GM18505 (cell line): ENCODE measurements at regions not wholly inside any gene's neighbourhood (a gene's known extent, or its start where the extent isn't known, plus 50 kb on each side); places are given as distances from the start of the nearest gene placed in this dataset.

Source experiments
- ATAC-seq: cut with Tn5 transposase; IDR thresholded peaks from one replicate; pipeline ENCODE4 v1.9.1; 2021; ENCODE audit not compliant: unreplicated experiment
- POLR2A ChIP-seq: IDR thresholded peaks from 4 replicates; pipeline ENCODE4 v1.6.1; 2011; ENCODE audit warnings: borderline replicate concordance; ENCODE audit not compliant: insufficient read depth, insufficient read length; ENCODE audit errors: extremely low read depth

DNA sequence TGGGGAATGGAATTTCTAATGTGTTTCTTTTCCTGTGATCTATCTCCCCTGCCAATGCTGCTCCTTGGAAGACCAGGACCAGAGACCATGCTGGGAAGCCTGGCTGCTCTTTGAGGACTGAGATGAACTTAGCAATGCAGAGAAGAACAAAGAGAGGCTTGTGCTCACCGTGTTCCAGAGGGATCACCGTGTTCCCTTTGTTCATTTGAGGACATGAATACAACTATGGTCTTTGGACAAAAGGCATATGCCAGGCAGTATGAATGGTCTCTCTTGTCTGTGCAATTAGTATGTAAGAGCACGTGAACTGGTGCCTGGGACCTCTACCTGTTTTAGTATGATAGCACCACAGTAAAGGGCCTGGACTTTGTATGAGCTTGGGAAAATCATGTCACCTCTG is 139.9 kb downstream of the TDRD15 start:
- TF ChIP-seq POLR2A, result no peak

DNA sequence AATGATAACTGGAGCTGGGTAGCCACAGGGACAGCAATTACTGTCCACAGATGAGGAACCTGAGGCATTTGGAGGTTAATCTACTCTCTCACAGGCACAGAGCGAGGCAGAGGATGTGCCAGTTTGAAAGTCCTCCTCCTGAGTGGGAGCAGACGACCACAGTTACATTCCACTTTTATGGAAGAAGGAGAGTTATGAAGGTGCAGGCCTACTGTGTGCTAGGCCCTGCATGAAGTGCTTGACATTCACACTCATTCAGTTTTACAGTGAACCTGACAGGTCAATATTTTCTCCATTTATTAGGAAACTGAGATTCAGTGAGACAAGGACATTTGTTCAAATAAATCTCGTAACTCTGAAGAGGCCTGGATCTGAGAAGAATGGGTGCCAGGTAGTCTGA is 142.0 kb downstream of the TDRD15 start:
- ATAC-seq, result no peak
- TF ChIP-seq POLR2A, result no peak

More for the DNA sequence above, 139.9 kb downstream of the TDRD15 start:
- ATAC-seq, result no peak

DNA sequence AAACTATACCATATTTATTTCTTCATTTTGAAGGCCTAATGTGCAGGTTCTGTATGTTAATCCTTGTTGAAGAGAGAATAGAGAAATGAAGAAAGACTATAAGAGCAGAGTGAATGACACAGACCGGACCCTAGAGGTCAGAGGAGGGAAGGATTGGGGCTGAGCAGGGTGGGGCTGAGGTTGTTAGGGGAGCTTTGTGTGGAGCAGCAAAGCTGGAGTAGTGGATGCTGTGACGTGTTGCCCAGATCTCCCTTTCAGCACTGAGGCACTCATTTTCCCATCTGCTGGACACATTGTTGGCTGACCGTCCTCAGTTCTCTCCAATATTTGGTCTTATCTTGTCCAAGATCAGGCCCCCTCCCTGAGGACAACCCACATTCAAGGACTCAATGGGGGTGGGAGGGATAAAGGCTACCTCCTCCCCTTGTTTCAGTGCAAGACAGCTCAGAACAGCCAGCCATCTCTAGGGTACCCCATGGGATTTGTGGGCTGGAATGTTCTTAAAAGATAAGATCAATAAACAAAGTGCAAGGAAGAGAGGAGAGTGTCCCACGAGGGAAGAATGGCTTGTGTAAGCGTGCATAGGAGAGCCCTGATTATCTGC is 143.6 kb downstream of the TDRD15 start:
- ATAC-seq, result no peak

DNA sequence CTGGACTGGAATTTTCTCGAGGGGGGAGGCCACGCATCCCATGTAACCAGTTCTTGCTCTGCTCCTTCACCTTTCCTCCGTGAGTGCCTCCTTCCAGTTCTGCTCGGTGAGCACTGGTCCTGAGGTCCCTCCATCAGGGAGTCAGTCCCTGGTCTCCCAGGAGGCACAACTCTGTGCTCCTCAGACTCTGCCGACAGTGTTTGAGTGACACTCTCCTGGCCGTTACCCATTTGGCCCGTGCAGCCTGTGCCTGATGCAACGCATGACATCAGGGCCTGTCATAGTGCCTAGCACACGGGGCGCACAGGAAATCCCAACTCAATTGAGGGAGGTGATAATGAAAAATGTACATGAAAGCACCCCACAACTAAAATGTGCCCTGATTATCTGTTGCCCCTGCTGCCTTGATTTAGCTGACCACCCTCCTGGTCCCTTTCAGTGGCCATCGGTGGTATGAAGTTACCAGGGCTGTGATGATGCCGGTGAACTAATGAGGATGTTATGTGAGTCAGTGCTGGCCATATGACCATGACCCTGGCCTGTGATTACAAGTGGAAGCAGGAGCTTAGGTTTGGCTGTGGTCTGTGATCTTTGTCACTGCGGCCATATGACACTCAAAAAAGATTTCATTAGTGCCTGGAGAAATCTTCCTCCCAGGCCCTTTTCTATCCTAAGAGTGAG is 144.6 kb downstream of the TDRD15 start:
- no peak for TF ChIP-seq POLR2A
- no peak for ATAC-seq

More for the DNA sequence above, 143.6 kb downstream of the TDRD15 start:
- no peak for TF ChIP-seq POLR2A

DNA sequence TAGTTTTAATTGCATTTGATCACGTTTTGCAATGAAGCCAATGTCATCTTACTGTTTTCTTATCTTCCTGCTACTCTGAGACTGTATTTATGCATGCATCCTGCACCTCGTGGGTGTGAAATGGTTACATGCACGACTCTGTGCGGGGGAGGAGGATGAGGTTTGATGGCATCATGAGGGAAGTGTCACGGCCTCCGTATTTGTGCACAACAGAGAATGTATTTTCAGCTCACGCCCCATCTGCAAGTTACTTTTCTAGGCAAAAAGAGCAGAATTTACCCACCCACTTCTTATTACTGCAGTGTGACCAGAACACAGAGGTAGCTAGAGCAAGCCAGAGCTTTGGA is 145.1 kb downstream of the TDRD15 start:
- TF ChIP-seq POLR2A, result no peak
- no peak for ATAC-seq

DNA sequence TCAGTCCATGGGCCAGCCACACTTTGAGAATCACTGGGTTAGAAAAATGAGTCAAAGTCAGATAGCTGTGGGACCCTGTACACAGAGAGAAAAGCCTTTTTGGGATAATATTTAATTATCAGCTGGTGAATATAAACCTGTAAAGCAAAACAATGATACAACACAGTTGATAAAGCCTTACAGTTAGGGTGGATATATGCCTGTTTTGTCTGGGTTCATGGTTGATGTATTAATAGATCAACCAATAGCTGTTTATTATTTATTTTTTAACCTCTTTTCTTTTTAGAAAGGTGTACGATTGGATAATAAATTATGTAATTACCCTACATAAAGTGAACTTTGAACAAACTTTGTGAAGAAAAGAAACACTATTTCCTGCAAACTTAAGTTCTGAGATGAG is 145.6 kb downstream of the TDRD15 start:
- ATAC-seq, result no peak
- TF ChIP-seq POLR2A, result no peak

DNA sequence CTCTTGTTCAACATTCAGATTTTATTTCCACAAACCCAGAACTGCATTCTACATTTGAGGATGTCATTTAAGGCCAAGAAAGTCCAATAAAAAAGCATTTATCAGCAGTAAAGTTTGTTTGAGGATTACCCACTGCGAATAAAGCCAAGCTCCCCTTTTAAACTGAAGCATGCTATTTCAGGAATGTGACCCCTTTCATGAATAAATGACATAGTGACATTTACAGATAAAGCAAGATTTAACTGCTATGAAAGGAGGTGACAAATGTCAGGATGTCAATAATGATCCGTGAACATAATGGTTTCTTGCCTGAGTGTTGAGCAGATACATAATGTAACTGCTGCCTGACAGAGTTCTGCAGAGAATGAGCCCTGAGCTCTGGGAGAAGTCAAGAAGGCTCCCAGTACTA is 146.3 kb downstream of the TDRD15 start:
- no peak for TF ChIP-seq POLR2A
- ATAC-seq, result no peak

DNA sequence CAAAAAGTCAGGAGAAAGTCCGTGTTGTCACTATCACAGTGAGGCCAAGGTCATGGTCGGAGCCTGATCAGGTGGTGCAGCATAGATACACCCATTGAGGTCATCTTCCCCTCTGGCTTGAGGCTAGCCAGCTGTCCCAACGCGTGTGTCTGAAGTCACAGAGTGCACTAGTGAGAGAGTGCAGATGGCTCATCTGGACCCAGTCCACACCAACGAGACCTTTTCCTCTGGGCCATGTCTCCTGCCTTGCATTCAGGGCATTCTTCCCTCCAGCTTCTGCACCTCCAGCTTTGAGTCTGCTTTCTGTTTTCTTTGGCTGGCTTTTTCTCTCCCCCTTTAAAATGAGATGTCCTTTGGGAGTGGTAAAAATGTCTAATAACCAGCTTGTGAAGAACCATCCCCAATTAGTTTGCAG is 146.9 kb downstream of the TDRD15 start:
- ATAC-seq, result no peak
- TF ChIP-seq POLR2A, result no peak

DNA sequence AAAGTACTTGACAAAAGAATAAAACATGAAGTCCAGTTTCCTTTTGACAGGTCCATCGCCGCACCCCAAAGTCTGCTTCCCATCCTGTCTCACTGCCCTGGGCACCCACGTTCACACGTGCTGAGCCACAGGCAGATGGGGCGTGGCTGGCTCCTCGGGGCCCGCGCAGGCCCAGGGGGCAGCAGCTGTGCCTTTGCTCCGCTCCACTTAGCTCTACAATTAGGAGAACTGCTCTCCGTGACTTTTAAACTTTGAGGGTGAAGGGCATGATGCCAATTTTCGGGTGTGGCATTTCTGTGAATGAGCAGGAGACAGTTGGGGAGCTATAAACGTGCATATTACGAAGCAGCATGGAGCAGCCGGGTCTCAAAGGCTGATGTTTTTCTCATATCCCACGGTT is 152.4 kb downstream of the TDRD15 start:
- TF ChIP-seq POLR2A, result no peak
- no peak for ATAC-seq

DNA sequence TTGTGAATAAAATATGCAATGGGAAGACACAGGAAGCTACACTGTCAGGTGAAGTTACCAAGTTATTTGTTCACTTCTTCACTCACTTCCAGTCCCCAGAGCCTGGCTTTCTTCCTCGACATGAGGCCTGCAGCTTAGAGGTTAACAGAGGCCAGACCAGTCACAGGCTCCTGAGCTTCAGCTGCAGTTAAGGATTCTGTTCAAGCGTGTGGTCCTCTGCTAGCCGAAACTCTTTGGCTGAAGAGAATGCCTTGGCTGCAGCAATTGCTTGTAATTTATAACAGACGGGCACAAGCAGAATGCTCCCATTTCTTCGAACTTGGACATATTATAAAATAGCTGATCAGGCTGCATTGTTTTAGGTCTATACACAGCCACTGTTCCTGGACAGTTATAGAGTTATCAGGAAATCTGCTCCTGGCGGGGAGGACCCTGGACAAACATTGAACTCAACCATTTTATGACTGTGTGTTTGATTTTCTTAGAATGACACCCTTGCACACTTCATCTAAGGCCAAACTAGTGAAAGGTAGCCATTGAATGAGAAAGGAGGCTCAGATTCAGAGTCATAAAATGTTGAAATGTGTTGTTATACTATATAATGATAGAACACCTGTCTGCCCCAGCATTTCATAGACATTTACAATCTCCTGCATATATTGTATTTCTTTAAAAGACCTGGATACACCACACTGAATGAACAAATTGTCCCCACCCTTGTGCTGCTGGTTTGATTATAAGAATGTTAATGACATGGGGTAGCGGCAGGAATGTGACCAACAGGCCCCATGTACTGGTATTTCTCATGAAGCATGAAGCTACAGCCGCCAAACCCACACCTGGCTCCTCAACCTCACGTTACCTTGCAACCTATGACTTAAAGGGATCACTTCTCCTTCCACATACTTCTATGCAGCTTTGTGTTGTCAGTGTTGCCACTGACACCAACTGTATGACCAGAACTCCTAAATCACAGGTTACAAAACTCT is 153.6 kb downstream of the TDRD15 start:
- no peak for TF ChIP-seq POLR2A

DNA sequence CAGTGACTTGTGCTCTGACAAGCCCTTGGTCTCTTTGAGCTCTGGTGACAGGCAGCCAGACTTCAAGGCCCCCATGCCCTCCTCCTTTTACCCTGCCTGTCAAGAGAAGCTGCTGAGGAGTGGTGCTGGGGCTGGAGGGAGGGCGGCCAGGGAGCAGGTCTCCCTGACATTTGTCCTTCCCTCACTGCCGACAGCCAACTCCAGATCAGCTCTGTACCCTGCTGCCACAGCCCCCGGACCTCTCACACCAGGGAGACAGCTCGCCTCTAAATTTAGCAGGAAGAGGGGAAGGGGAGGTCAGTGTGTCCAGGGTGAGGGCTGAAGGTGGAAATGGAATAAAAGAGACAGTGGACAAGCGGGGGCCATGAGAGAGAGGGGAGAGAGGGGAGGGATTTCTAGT is 155.8 kb downstream of the TDRD15 start:
- no peak for ATAC-seq
- TF ChIP-seq POLR2A, result no peak

More for the DNA sequence above, 153.6 kb downstream of the TDRD15 start:
- ATAC-seq, result no peak

DNA sequence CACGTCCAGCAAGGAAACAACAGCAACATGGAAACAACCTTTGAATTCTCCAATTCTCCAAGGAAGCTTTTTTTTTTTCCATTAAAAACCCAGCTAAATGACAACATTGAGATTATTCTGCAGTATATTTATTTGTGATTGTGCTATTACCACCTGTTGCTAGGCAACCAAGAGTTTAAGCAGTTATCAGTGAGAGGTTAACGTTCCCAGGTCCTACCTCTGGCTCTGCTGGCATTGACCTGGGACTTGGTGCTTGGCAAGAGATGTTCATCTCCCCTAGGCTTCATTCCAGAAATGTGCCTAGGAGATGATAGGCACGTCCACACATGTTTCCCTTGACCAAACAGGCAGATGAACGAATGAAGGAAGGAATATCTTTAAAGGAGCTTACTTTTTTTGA is 157.0 kb downstream of the TDRD15 start:
- TF ChIP-seq POLR2A, result no peak
- ATAC-seq, result no peak

DNA sequence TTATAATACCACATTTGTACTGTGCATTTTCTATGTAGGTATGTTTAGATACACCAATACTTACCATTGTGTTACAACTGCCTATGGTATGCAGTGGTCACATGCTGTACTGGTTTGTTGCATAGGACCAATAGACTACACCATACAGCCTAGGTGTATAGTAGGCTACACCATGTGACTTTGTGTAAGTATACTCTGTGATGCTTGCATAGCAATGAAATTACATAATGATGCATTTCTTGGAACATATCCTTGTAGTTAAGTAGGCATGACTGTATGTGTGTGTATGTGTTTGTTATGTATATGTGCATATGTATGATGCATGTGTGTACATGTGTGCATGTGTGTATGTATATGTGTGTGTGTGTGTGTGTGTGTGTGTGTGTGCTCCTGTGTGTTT is 157.6 kb downstream of the TDRD15 start:
- TF ChIP-seq POLR2A, result no peak
- no peak for ATAC-seq
